Stimulated activated CD4-positive, alpha-beta T cell treated with anti-CD3 and anti-CD28 coated beads, Interleukin-2, amount 100 ng/mL, for 48 hours (primary cell): ENCODE measurements at regions not wholly inside any gene's neighbourhood (a gene's known extent, or its start where the extent isn't known, plus 50 kb on each side); places are given as distances from the start of the nearest gene placed in this dataset.
"Not testable (repeated sequence)": the region's sequence is repeated elsewhere in the genome, so short reads cannot be mapped to it uniquely, and the experiment has no call there.

ENCODE experiments used
- DNase-seq, 2 donors: peaks; one replicate each; pipeline ENCODE4 v3.0.0-alpha.2; 2020

- no peak for DNase-seq
These were observed 327.5 kb upstream of the POGK start for GRCh38 chr1:166511761-166512160.

GRCh38 chr1:166514067-166514466 lies 325.2 kb upstream of the POGK start:
- DNase-seq, result no peak

GRCh38 chr1:166527752-166528151 lies 311.5 kb upstream of the POGK start:
- DNase-seq, result no peak

- no peak for DNase-seq
These were observed 300.6 kb upstream of the POGK start for GRCh38 chr1:166538646-166539045.

GRCh38 chr1:166544036-166544435 lies 295.2 kb upstream of the POGK start:
- no peak for DNase-seq

- no peak for DNase-seq
These were observed 294.7 kb upstream of the POGK start for GRCh38 chr1:166544561-166544960.

- no peak for DNase-seq
These were observed 286.6 kb upstream of the POGK start for GRCh38 chr1:166552706-166553105.

- no peak for DNase-seq
These were observed 268.3 kb upstream of the POGK start for GRCh38 chr1:166570954-166571353.

- DNase-seq, result no peak
These were observed 266.1 kb upstream of the POGK start for GRCh38 chr1:166573199-166573598.

GRCh38 chr1:166579557-166580501 lies 259.4 kb upstream of the POGK start:
- DNase-seq, result no peak

GRCh38 chr1:166588741-166589140 lies 250.5 kb upstream of the POGK start:
- DNase-seq, result no peak

- no peak for DNase-seq
These were observed 249.1 kb upstream of the POGK start for GRCh38 chr1:166590161-166590560.

GRCh38 chr1:166594646-166595045 lies 244.6 kb upstream of the POGK start:
- DNase-seq, result no peak

- DNase-seq, result no peak
These were observed 241.8 kb upstream of the POGK start for GRCh38 chr1:166597516-166597915.

GRCh38 chr1:166600574-166600973 lies 238.7 kb upstream of the POGK start:
- no peak for DNase-seq

GRCh38 chr1:166601650-166602278 lies 237.5 kb upstream of the POGK start:
- no peak for DNase-seq

- not testable (repeated sequence) for DNase-seq
These were observed 236.5 kb upstream of the POGK start for GRCh38 chr1:166602801-166603200.

- no peak for DNase-seq
These were observed 236.0 kb upstream of the POGK start for GRCh38 chr1:166603296-166603695.

GRCh38 chr1:166605137-166605536 lies 234.1 kb upstream of the POGK start:
- DNase-seq, result no peak

- DNase-seq, result no peak
These were observed 226.4 kb upstream of the POGK start for GRCh38 chr1:166612886-166613285.

GRCh38 chr1:166616206-166616605 lies 223.1 kb upstream of the POGK start:
- no peak for DNase-seq

GRCh38 chr1:166626711-166627110 lies 212.6 kb upstream of the POGK start:
- no peak for DNase-seq

GRCh38 chr1:166627558-166627957 lies 211.7 kb upstream of the POGK start:
- DNase-seq, result no peak

GRCh38 chr1:166628259-166628658 lies 211.0 kb upstream of the POGK start:
- DNase-seq, result no peak
